ENCODE measurements at regions not wholly inside any gene's neighbourhood (a gene's known extent, or its start where the extent isn't known, plus 50 kb on each side); places are given as distances from the start of the nearest gene placed in this dataset.
A peak's percentile ranks its signal among the peaks of the same experiment; 100 is the strongest.
"Not testable (repeated sequence)": the region's sequence is repeated elsewhere in the genome, so short reads cannot be mapped to it uniquely, and the experiment has no call there.

GRCh38 chr21:14009238-14009981 lies 201.3 kb downstream of the LIPI start:
- DNase-seq: not testable (repeated sequence)

- not testable (repeated sequence) for DNase-seq
Measured at GRCh38 chr21:14008436-14008835, 202.3 kb downstream of the LIPI start.

GRCh38 chr21:14008006-14008405 lies 202.7 kb downstream of the LIPI start:
- DNase-seq: not testable (repeated sequence)

GRCh38 chr21:14006144-14006543 lies 204.6 kb downstream of the LIPI start:
- DNase-seq: not testable (repeated sequence)

GRCh38 chr21:13986996-13987958 lies 223.5 kb downstream of the LIPI start:
- not testable (repeated sequence) for DNase-seq

- DNase-seq: not testable (repeated sequence)
Measured at GRCh38 chr21:13985865-13986863, 224.6 kb downstream of the LIPI start.

GRCh38 chr21:13985137-13985864 lies 225.5 kb downstream of the LIPI start:
- not testable (repeated sequence) for DNase-seq

GRCh38 chr21:13984728-13985127 lies 226.0 kb downstream of the LIPI start:
- DNase-seq: not testable (repeated sequence)

GRCh38 chr21:13981176-13982087 lies 229.3 kb downstream of the LIPI start:
- not testable (repeated sequence) for DNase-seq

GRCh38 chr21:13980115-13980662 lies 230.6 kb downstream of the LIPI start:
- peak in 15 of 56 donors; percentile 1 to 60 (median 25) for DNase-seq

- DNase-seq: not testable (repeated sequence)
Measured at GRCh38 chr21:13979608-13980007, 231.1 kb downstream of the LIPI start.

- not testable (repeated sequence) for DNase-seq
Measured at GRCh38 chr21:13974582-13974981, 236.2 kb downstream of the LIPI start.

GRCh38 chr21:13969853-13970252 lies 240.9 kb downstream of the LIPI start:
- DNase-seq: not testable (repeated sequence)

- not testable (repeated sequence) for DNase-seq
Measured at GRCh38 chr21:13969002-13969401, 241.8 kb downstream of the LIPI start.

- DNase-seq: not testable (repeated sequence)
Measured at GRCh38 chr21:13963259-13963658, 247.5 kb downstream of the LIPI start.

- no peak for DNase-seq
Measured at GRCh38 chr21:13937236-13937635, 273.5 kb downstream of the LIPI start.

- DNase-seq: not testable (repeated sequence)
Measured at GRCh38 chr21:13936033-13936937, 274.5 kb downstream of the LIPI start.

All from nucleus accumbens (tissue), 56 donors.